ENCODE measurements at regions not wholly inside any gene's neighbourhood (a gene's known extent, or its start where the extent isn't known, plus 50 kb on each side); places are given as distances from the start of the nearest gene placed in this dataset.

- TF ChIP-seq POLR2A (IDR thresholded peaks at IDR 0.05; ENCODE audit: low read depth): no peak
- no peak for TF ChIP-seq CTCF (IDR thresholded peaks at IDR 0.05)
Measured at GRCh38 chr1:232177438-232177837, 452.5 kb downstream of the SIPA1L2 start.

All from esophagus muscularis mucosa (tissue), 3 donors.